ENCODE measurements at regions not wholly inside any gene's neighbourhood (a gene's known extent, or its start where the extent isn't known, plus 50 kb on each side); places are given as distances from the start of the nearest gene placed in this dataset.

DNA sequence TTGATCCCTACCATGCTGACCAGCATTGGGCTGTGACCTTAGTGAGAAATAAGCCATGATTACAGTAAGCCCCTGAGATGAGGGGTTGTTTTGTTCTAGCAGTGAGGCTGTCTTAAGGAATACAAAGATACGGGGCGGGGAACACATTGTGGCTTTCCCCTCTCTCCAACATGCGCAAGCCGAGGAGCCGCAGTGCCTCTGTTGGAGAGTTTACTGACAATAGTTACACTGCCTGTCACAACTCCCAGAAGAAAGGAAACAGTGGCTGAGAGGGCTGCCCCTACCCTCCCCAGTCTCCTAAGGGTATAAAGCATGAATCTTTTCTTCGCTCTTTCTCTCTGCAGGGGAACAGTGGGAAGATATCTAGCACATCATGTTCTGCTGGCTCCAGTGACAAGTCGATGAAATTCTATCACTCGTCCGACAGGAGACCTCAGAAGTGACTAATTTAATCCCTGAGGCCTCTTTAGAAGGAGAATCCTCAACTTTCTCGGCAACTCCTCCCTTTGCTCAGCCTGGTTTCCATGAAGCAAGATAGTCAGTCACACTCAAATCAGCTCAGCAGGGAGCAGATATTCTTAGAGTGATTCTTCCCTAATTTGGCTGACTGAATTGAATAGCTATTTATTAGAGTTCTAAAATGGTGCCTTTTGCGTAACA, 409.0 kb upstream of the PROK2 start:
- TF ChIP-seq, protein P1, sequence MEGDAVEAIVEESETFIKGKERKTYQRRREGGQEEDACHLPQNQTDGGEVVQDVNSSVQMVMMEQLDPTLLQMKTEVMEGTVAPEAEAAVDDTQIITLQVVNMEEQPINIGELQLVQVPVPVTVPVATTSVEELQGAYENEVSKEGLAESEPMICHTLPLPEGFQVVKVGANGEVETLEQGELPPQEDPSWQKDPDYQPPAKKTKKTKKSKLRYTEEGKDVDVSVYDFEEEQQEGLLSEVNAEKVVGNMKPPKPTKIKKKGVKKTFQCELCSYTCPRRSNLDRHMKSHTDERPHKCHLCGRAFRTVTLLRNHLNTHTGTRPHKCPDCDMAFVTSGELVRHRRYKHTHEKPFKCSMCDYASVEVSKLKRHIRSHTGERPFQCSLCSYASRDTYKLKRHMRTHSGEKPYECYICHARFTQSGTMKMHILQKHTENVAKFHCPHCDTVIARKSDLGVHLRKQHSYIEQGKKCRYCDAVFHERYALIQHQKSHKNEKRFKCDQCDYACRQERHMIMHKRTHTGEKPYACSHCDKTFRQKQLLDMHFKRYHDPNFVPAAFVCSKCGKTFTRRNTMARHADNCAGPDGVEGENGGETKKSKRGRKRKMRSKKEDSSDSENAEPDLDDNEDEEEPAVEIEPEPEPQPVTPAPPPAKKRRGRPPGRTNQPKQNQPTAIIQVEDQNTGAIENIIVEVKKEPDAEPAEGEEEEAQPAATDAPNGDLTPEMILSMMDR (IDR thresholded peaks at IDR 0.05) = no peak
- TF ChIP-seq, protein P2, sequence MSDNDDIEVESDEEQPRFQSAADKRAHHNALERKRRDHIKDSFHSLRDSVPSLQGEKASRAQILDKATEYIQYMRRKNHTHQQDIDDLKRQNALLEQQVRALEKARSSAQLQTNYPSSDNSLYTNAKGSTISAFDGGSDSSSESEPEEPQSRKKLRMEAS (IDR thresholded peaks at IDR 0.05; ENCODE audit: low read depth) = no peak
- no peak for TF ChIP-seq RFX5 (IDR thresholded peaks at IDR 0.05; ENCODE audit: low read length)
- no peak for TF ChIP-seq EP300 (IDR thresholded peaks at IDR 0.05; ENCODE audit: borderline replicate concordance in 1 of 2, low read depth in 1 of 2, low read length in 1 of 2)
- no peak for TF ChIP-seq TAF1 (IDR thresholded peaks at IDR 0.05; ENCODE audit: borderline replicate concordance, low read depth, low read length)
- no peak for TF ChIP-seq GABPA (IDR thresholded peaks at IDR 0.05; ENCODE audit: low read depth)
- no peak for TF ChIP-seq RXRA (IDR thresholded peaks at IDR 0.05; ENCODE audit: borderline replicate concordance, low read depth)
- no peak for TF ChIP-seq EZH2phosphoT487 (IDR thresholded peaks at IDR 0.05; ENCODE audit: borderline replicate concordance, low read depth)
- TF ChIP-seq, protein P3, sequence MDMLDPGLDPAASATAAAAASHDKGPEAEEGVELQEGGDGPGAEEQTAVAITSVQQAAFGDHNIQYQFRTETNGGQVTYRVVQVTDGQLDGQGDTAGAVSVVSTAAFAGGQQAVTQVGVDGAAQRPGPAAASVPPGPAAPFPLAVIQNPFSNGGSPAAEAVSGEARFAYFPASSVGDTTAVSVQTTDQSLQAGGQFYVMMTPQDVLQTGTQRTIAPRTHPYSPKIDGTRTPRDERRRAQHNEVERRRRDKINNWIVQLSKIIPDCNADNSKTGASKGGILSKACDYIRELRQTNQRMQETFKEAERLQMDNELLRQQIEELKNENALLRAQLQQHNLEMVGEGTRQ (IDR thresholded peaks at IDR 0.05; ENCODE audit: borderline replicate concordance, low read depth, low read length) = no peak
- TF ChIP-seq, protein P4, sequence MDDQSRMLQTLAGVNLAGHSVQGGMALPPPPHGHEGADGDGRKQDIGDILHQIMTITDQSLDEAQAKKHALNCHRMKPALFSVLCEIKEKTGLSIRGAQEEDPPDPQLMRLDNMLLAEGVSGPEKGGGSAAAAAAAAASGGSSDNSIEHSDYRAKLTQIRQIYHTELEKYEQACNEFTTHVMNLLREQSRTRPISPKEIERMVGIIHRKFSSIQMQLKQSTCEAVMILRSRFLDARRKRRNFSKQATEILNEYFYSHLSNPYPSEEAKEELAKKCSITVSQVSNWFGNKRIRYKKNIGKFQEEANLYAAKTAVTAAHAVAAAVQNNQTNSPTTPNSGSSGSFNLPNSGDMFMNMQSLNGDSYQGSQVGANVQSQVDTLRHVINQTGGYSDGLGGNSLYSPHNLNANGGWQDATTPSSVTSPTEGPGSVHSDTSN (IDR thresholded peaks at IDR 0.05) = no peak
- TF ChIP-seq MXI1 (IDR thresholded peaks at IDR 0.05; ENCODE audit: low read depth, low read length) = no peak
- TF ChIP-seq, protein P5, sequence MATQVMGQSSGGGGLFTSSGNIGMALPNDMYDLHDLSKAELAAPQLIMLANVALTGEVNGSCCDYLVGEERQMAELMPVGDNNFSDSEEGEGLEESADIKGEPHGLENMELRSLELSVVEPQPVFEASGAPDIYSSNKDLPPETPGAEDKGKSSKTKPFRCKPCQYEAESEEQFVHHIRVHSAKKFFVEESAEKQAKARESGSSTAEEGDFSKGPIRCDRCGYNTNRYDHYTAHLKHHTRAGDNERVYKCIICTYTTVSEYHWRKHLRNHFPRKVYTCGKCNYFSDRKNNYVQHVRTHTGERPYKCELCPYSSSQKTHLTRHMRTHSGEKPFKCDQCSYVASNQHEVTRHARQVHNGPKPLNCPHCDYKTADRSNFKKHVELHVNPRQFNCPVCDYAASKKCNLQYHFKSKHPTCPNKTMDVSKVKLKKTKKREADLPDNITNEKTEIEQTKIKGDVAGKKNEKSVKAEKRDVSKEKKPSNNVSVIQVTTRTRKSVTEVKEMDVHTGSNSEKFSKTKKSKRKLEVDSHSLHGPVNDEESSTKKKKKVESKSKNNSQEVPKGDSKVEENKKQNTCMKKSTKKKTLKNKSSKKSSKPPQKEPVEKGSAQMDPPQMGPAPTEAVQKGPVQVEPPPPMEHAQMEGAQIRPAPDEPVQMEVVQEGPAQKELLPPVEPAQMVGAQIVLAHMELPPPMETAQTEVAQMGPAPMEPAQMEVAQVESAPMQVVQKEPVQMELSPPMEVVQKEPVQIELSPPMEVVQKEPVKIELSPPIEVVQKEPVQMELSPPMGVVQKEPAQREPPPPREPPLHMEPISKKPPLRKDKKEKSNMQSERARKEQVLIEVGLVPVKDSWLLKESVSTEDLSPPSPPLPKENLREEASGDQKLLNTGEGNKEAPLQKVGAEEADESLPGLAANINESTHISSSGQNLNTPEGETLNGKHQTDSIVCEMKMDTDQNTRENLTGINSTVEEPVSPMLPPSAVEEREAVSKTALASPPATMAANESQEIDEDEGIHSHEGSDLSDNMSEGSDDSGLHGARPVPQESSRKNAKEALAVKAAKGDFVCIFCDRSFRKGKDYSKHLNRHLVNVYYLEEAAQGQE (IDR thresholded peaks at IDR 0.05; ENCODE audit: low read depth, low read length) = no peak
- no peak for TF ChIP-seq FOSL2 (IDR thresholded peaks at IDR 0.05; ENCODE audit: borderline replicate concordance, low read depth)
- TF ChIP-seq, protein P6, sequence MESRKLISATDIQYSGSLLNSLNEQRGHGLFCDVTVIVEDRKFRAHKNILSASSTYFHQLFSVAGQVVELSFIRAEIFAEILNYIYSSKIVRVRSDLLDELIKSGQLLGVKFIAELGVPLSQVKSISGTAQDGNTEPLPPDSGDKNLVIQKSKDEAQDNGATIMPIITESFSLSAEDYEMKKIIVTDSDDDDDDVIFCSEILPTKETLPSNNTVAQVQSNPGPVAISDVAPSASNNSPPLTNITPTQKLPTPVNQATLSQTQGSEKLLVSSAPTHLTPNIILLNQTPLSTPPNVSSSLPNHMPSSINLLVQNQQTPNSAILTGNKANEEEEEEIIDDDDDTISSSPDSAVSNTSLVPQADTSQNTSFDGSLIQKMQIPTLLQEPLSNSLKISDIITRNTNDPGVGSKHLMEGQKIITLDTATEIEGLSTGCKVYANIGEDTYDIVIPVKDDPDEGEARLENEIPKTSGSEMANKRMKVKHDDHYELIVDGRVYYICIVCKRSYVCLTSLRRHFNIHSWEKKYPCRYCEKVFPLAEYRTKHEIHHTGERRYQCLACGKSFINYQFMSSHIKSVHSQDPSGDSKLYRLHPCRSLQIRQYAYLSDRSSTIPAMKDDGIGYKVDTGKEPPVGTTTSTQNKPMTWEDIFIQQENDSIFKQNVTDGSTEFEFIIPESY (IDR thresholded peaks at IDR 0.05; ENCODE audit: borderline replicate concordance, low read depth) = no peak
